DMS153 (cell line): ENCODE measurements at regions not wholly inside any gene's neighbourhood (a gene's known extent, or its start where the extent isn't known, plus 50 kb on each side); places are given as distances from the start of the nearest gene placed in this dataset.
A peak's percentile ranks its signal among the peaks of the same experiment; 100 is the strongest.
"Not testable (repeated sequence)": the region's sequence is repeated elsewhere in the genome, so short reads cannot be mapped to it uniquely, and the experiment has no call there.

Source experiments
- DNase-seq: peaks from one replicate; lab custom pipeline; 2025; lab: John Stamatoyannopoulos, UW

GRCh38 chr6:53446151-53446550 lies 97.4 kb upstream of the ELOVL5 start:
- no peak for DNase-seq

- no peak for DNase-seq
These were observed 93.0 kb upstream of the ELOVL5 start for GRCh38 chr6:53441761-53442160.

GRCh38 chr6:53441035-53441493 lies 92.3 kb upstream of the ELOVL5 start:
- DNase-seq: no peak

GRCh38 chr6:53440336-53440945 lies 91.7 kb upstream of the ELOVL5 start:
- no peak for DNase-seq

GRCh38 chr6:53439556-53439955 lies 90.8 kb upstream of the ELOVL5 start:
- DNase-seq: no peak

GRCh38 chr6:53437557-53438202 lies 88.9 kb upstream of the ELOVL5 start:
- peak; percentile 16 for DNase-seq

- no peak for DNase-seq
These were observed 88.0 kb upstream of the ELOVL5 start for GRCh38 chr6:53436526-53437303.

GRCh38 chr6:53433951-53434285 lies 85.2 kb upstream of the ELOVL5 start:
- DNase-seq: no peak

- DNase-seq: no peak
These were observed 84.7 kb upstream of the ELOVL5 start for GRCh38 chr6:53433261-53433950.

- DNase-seq: peak; percentile 33
These were observed 83.8 kb upstream of the ELOVL5 start for GRCh38 chr6:53432318-53433161.

GRCh38 chr6:53431704-53432103 lies 83.0 kb upstream of the ELOVL5 start:
- peak; percentile 6 for DNase-seq

GRCh38 chr6:53429401-53429800 lies 80.7 kb upstream of the ELOVL5 start:
- DNase-seq: no peak

GRCh38 chr6:53428886-53429285 lies 80.1 kb upstream of the ELOVL5 start:
- DNase-seq: no peak

GRCh38 chr6:53426667-53427270 lies 78.0 kb upstream of the ELOVL5 start:
- DNase-seq: no peak

GRCh38 chr6:53426117-53426516 lies 77.4 kb upstream of the ELOVL5 start:
- no peak for DNase-seq

- no peak for DNase-seq
These were observed 76.4 kb upstream of the ELOVL5 start for GRCh38 chr6:53424976-53425718.

- no peak for DNase-seq
These were observed 75.5 kb upstream of the ELOVL5 start for GRCh38 chr6:53424300-53424699.

GRCh38 chr6:53423560-53423959 lies 74.8 kb upstream of the ELOVL5 start:
- DNase-seq: not testable (repeated sequence)

- no peak for DNase-seq
These were observed 70.3 kb upstream of the ELOVL5 start for GRCh38 chr6:53419026-53419425.

- DNase-seq: no peak
These were observed 69.5 kb upstream of the ELOVL5 start for GRCh38 chr6:53418288-53418687.

GRCh38 chr6:53417141-53417540 lies 68.4 kb upstream of the ELOVL5 start:
- no peak for DNase-seq
